Glutamatergic neuron (in vitro differentiated cells): ENCODE measurements at regions not wholly inside any gene's neighbourhood (a gene's known extent, or its start where the extent isn't known, plus 50 kb on each side); places are given as distances from the start of the nearest gene placed in this dataset.

Source experiments
- DNase-seq: peaks from one replicate; pipeline ENCODE4 v3.0.0; 2022
- H3K27ac Mint-ChIP-seq: one replicate; pipeline ENCODE4 v1.8.0; 2020; ENCODE audit warnings: mild to moderate bottlenecking, mixed read lengths, inconsistent platforms; ENCODE audit not compliant: unreplicated experiment
- H3K27me3 Mint-ChIP-seq: one replicate; pipeline ENCODE4 v1.8.0; 2020; ENCODE audit warnings: mild to moderate bottlenecking, moderate library complexity, mixed read lengths, inconsistent platforms; ENCODE audit not compliant: unreplicated experiment
- H3K36me3 Mint-ChIP-seq: one replicate; pipeline ENCODE4 v1.8.0; 2020; ENCODE audit warnings: mild to moderate bottlenecking, mixed read lengths, inconsistent platforms; ENCODE audit not compliant: unreplicated experiment
- H3K4me1 Mint-ChIP-seq: one replicate; pipeline ENCODE4 v1.8.0; 2020; ENCODE audit warnings: mild to moderate bottlenecking, low read depth, mixed read lengths, inconsistent platforms; ENCODE audit not compliant: unreplicated experiment
- H3K4me3 Mint-ChIP-seq: one replicate; pipeline ENCODE4 v1.8.0; 2020; ENCODE audit warnings: mild to moderate bottlenecking, mixed read lengths, inconsistent platforms; ENCODE audit not compliant: unreplicated experiment
- H3K9me3 Mint-ChIP-seq: one replicate; pipeline ENCODE4 v1.8.0; 2020; ENCODE audit warnings: mild to moderate bottlenecking, moderate library complexity, mixed read lengths, inconsistent platforms; ENCODE audit not compliant: unreplicated experiment
- TF ChIP-seq, protein P1 (sequence below): fragments of 200-600 bp; sonication (generic); IDR thresholded peaks from one replicate; pipeline ENCODE4 v1.5.0; 2021; ENCODE audit not compliant: partially characterized antibody, unreplicated experiment

- Mint-ChIP-seq H3K27me3 (no peaks in the 10 kb centered on the region), H3K9me3 (no peaks in the 10 kb centered on the region), H3K4me1 (peaks cover 6% of the 10 kb centered on the region), H3K27ac (no peak overlapping the region), H3K4me3 (no peak overlapping the region), H3K36me3 (no peaks in the 10 kb centered on the region)
- TF ChIP-seq, protein P1, sequence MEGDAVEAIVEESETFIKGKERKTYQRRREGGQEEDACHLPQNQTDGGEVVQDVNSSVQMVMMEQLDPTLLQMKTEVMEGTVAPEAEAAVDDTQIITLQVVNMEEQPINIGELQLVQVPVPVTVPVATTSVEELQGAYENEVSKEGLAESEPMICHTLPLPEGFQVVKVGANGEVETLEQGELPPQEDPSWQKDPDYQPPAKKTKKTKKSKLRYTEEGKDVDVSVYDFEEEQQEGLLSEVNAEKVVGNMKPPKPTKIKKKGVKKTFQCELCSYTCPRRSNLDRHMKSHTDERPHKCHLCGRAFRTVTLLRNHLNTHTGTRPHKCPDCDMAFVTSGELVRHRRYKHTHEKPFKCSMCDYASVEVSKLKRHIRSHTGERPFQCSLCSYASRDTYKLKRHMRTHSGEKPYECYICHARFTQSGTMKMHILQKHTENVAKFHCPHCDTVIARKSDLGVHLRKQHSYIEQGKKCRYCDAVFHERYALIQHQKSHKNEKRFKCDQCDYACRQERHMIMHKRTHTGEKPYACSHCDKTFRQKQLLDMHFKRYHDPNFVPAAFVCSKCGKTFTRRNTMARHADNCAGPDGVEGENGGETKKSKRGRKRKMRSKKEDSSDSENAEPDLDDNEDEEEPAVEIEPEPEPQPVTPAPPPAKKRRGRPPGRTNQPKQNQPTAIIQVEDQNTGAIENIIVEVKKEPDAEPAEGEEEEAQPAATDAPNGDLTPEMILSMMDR: no peak
- no peak for DNase-seq
Observed at GRCh38 chr12:93176165-93176564, 201.6 kb upstream of the NUDT4 start.

DNA sequence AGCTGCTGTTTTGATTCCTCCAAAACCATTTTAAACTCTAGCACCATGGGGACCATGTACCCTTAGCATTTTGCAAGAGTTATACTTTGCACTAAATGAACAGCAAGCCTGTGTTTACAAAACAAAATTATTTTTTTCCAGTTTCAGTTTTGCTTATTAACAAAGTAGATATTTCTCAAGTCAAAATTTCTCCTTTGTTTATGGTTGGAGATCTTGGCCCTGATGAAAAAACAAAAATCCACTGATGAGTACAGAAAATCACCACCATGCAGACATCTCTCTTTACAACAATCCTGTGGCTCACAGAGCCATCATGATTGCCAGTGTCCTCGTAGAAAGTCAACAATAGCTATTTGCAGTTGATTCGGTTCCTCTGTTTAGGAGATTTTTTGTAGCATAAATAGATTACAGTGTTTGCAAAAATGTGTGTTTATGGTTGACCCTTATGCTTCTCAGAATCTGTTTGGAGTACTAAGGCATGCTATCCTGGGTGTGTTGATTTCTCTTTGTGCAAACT lies 201.1 kb upstream of the NUDT4 start:
- no peaks in the 10 kb centered on the region for H3K36me3 Mint-ChIP-seq
- H3K4me3 Mint-ChIP-seq: no peak overlapping the region
- no peak for DNase-seq
- TF ChIP-seq, protein P1: no peak
- no peak overlapping the region for H3K27ac Mint-ChIP-seq
- peaks cover 6% of the 10 kb centered on the region for H3K4me1 Mint-ChIP-seq
- no peaks in the 10 kb centered on the region for H3K27me3 Mint-ChIP-seq
- H3K9me3 Mint-ChIP-seq: no peaks in the 10 kb centered on the region

DNA sequence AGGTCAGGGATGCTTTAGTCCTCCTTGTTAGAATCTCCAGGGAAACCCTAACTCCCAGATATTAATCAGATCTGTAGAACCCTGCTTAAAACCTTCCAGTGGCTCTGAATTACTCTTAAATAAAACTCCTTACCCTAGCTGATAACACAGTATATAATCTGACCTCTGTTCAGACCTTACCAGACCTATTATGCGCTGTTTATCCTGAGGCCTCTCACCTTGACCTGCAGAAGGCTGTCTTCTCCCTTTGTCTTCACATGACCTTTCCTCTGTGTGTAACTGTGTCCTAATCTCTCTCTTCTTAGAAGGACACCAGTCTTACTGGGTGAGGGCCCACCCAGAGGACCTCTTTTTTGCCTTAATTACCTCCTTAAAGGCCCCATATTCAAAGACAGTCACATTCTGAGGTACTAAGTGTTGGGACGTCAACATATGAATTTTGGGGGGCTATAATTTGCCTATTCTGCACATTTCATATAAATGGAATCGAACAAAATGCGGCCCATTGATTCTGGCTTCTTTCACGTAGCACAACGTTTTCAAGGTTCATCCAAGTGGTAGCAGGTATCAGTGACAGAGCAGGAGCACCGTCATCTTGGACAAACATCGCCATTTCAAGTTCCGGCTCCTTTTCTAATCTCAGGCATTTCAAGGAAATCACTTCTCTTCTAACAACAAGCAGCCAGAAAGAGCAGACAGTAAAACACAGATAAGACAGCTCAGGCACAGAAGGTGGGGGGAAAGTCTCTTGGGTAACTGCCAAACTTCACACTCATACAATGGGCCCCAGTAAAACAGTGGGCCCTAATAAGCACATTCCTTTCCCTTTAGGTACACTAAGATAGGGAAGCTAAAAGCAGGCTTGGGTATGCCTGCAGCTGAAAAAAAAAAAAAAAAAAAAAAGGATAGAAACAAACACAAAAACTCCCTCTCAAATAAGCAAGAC lies 200.2 kb upstream of the NUDT4 start:
- no peaks in the 10 kb centered on the region for H3K36me3 Mint-ChIP-seq
- H3K4me3 Mint-ChIP-seq: no peak overlapping the region
- H3K4me1 Mint-ChIP-seq: peaks cover 6% of the 10 kb centered on the region
- no peaks in the 10 kb centered on the region for H3K9me3 Mint-ChIP-seq
- DNase-seq: no peak
- TF ChIP-seq, protein P1: no peak
- no peak overlapping the region for H3K27ac Mint-ChIP-seq
- no peaks in the 10 kb centered on the region for H3K27me3 Mint-ChIP-seq

GRCh38 chr12:93178154-93178878 lies 199.4 kb upstream of the NUDT4 start:
- TF ChIP-seq, protein P1: no peak
- no peak overlapping the region for H3K4me3 Mint-ChIP-seq
- peaks cover 6% of the 10 kb centered on the region for H3K4me1 Mint-ChIP-seq
- H3K36me3 Mint-ChIP-seq: no peaks in the 10 kb centered on the region
- no peaks in the 10 kb centered on the region for H3K27me3 Mint-ChIP-seq
- H3K9me3 Mint-ChIP-seq: no peaks in the 10 kb centered on the region
- no peak for DNase-seq
- no peak overlapping the region for H3K27ac Mint-ChIP-seq

DNA sequence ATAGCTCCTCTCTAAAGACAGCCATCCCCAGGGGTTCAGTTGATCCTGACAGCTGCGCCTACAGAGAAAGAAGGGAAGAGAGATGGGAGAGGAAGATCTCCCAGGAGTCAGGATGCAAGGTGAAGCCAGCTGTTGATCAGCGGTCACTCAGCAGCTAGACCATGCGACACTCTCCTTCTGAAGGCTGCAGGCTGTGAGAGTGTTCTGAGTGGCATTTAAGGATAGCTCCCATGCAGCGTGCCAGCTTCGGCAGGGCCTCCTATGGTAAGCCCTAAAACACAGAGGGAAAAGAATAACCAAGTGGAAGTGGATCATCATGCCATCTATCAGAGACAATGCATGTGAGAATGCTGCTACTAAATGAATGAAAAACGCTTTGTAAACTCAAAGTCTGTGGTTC lies 197.9 kb upstream of the NUDT4 start:
- DNase-seq: no peak
- TF ChIP-seq, protein P1: no peak
- no peaks in the 10 kb centered on the region for H3K36me3 Mint-ChIP-seq
- H3K27ac Mint-ChIP-seq: no peak overlapping the region
- H3K9me3 Mint-ChIP-seq: no peaks in the 10 kb centered on the region
- peaks cover 6% of the 10 kb centered on the region for H3K4me1 Mint-ChIP-seq
- no peaks in the 10 kb centered on the region for H3K27me3 Mint-ChIP-seq
- H3K4me3 Mint-ChIP-seq: no peak overlapping the region
